ENCODE measurements at regions not wholly inside any gene's neighbourhood (a gene's known extent, or its start where the extent isn't known, plus 50 kb on each side); places are given as distances from the start of the nearest gene placed in this dataset.
"Not testable (repeated sequence)": the region's sequence is repeated elsewhere in the genome, so short reads cannot be mapped to it uniquely, and the experiment has no call there.

GRCh38 chr1:68800182-68800581, 303.3 kb upstream of the DEPDC1 start:
- no peaks in the 10 kb centered on the region for H3K27me3 Mint-ChIP-seq (ENCODE audit: low read depth)
- ATAC-seq (replicated peaks in 1 of 2), result no peak
- H3K27ac Mint-ChIP-seq, result no peak overlapping the region
- DNase-seq, result no peak
- H3K36me3 Mint-ChIP-seq (ENCODE audit: insufficient read depth in 2 of 2), result no peaks in the 10 kb centered on the region
- no peak overlapping the region for H3K4me3 Mint-ChIP-seq
- H3K4me1 Mint-ChIP-seq (ENCODE audit: low read depth), result no peaks in the 10 kb centered on the region
- peaks cover 6 to 7% of the 10 kb centered on the region in 2 donors for H3K9me3 Mint-ChIP-seq

DNA sequence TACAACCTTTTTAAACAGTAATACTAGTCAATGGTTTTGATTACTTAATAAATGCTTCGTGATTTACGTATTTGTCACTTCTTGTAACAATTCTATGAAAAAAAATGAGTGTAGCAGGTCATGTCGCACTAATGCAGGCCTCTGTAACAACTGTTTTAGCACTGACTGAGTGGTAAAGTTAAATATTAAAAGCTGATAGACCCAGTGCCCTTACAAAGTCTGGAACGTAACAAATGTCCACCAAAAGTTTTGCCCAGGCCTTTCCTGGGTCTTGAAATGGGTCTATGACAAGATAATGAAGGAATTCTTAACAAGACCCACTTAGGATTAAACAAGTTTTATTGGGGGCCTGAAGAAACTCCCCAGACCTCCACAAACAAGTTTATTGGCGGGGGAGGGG, 304.6 kb upstream of the DEPDC1 start:
- Mint-ChIP-seq H3K4me1 (ENCODE audit: low read depth) (no peaks in the 10 kb centered on the region), H3K36me3 (ENCODE audit: insufficient read depth in 2 of 2) (no peaks in the 10 kb centered on the region), H3K4me3 (no peak overlapping the region), H3K9me3 (peaks cover 6 to 9% of the 10 kb centered on the region in 2 donors), H3K27ac (no peak overlapping the region), H3K27me3 (ENCODE audit: low read depth) (no peaks in the 10 kb centered on the region)
- no peak for ATAC-seq (replicated peaks in 1 of 2)
- no peak for DNase-seq

- Mint-ChIP-seq H3K36me3 (ENCODE audit: insufficient read depth in 2 of 2) (no peaks in the 10 kb centered on the region), H3K4me3 (no peak overlapping the region), H3K4me1 (ENCODE audit: low read depth) (no peaks in the 10 kb centered on the region), H3K27ac (no peak overlapping the region), H3K27me3 (ENCODE audit: low read depth) (no peaks in the 10 kb centered on the region), H3K9me3 (peaks cover 5 to 9% of the 10 kb centered on the region in 2 donors)
- ATAC-seq (replicated peaks in 1 of 2) (no peak), DNase-seq (no peak)
Observed at GRCh38 chr1:68805097-68805641, 308.3 kb upstream of the DEPDC1 start.

GRCh38 chr1:68808351-68808750, 311.5 kb upstream of the DEPDC1 start:
- Mint-ChIP-seq H3K36me3 (ENCODE audit: insufficient read depth in 2 of 2) (no peaks in the 10 kb centered on the region), H3K9me3 (peaks cover 0 to 4% of the 10 kb centered on the region in 2 donors), H3K27ac (no peak overlapping the region), H3K4me3 (no peak overlapping the region), H3K27me3 (ENCODE audit: low read depth) (no peaks in the 10 kb centered on the region), H3K4me1 (ENCODE audit: low read depth) (no peaks in the 10 kb centered on the region)
- DNase-seq (no peak), ATAC-seq (replicated peaks in 1 of 2) (no peak)

DNA sequence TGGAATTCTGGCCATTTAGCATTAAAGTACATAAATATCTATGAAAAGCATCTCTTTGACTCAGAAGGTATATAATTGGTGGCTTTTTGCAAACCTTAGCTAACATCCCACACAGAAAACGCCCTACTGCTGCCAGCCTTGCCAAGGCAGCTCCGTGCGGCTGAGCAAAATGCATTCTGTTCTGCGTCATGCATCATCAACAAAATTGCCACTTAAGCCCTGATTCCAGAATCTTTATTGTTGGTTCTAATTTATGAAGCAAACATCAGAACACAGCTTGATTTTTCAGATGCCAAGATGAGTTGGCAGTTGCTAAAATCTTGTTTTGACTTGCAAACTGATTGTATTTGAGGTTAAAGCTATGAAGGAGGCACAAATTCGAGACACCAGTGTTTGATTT, 314.9 kb upstream of the DEPDC1 start:
- H3K9me3 Mint-ChIP-seq, result peaks cover 0 to 4% of the 10 kb centered on the region in 2 donors
- H3K27me3 Mint-ChIP-seq (ENCODE audit: low read depth), result no peaks in the 10 kb centered on the region
- DNase-seq (no peak), ATAC-seq (replicated peaks in 1 of 2) (no peak)
- no peak overlapping the region for H3K27ac Mint-ChIP-seq
- no peaks in the 10 kb centered on the region for H3K4me1 Mint-ChIP-seq (ENCODE audit: low read depth)
- H3K4me3 Mint-ChIP-seq, result no peak overlapping the region
- H3K36me3 Mint-ChIP-seq (ENCODE audit: insufficient read depth in 2 of 2), result no peaks in the 10 kb centered on the region

- no peak for DNase-seq
- H3K36me3 Mint-ChIP-seq (ENCODE audit: insufficient read depth in 2 of 2), result no peaks in the 10 kb centered on the region
- no peak overlapping the region for H3K4me3 Mint-ChIP-seq
- no peaks in the 10 kb centered on the region for H3K27me3 Mint-ChIP-seq (ENCODE audit: low read depth)
- no peak for ATAC-seq (replicated peaks in 1 of 2)
- no peak overlapping the region for H3K27ac Mint-ChIP-seq
- no peaks in the 10 kb centered on the region for H3K4me1 Mint-ChIP-seq (ENCODE audit: low read depth)
- peaks cover 0 to 4% of the 10 kb centered on the region in 2 donors for H3K9me3 Mint-ChIP-seq
Observed at GRCh38 chr1:68812333-68812732, 315.5 kb upstream of the DEPDC1 start.

- peaks cover 2 to 6% of the 10 kb centered on the region in 2 donors for H3K9me3 Mint-ChIP-seq
- no peak for ATAC-seq (replicated peaks in 1 of 2)
- H3K4me1 Mint-ChIP-seq (ENCODE audit: low read depth), result no peaks in the 10 kb centered on the region
- no peak for DNase-seq
- no peaks in the 10 kb centered on the region for H3K27me3 Mint-ChIP-seq (ENCODE audit: low read depth)
- no peaks in the 10 kb centered on the region for H3K36me3 Mint-ChIP-seq (ENCODE audit: insufficient read depth in 2 of 2)
- H3K27ac Mint-ChIP-seq, result no peak overlapping the region
- H3K4me3 Mint-ChIP-seq, result no peak overlapping the region
Observed at GRCh38 chr1:68814067-68814466, 317.2 kb upstream of the DEPDC1 start.

- Mint-ChIP-seq H3K4me3 (no peak overlapping the region), H3K27me3 (ENCODE audit: low read depth) (no peaks in the 10 kb centered on the region), H3K4me1 (ENCODE audit: low read depth) (no peaks in the 10 kb centered on the region), H3K27ac (no peak overlapping the region), H3K36me3 (ENCODE audit: insufficient read depth in 2 of 2) (no peaks in the 10 kb centered on the region), H3K9me3 (peaks cover 2 to 6% of the 10 kb centered on the region in 2 donors)
- DNase-seq (no peak), ATAC-seq (replicated peaks in 1 of 2) (no peak)
Observed at GRCh38 chr1:68815632-68816031, 318.8 kb upstream of the DEPDC1 start.

GRCh38 chr1:68817505-68818210, 320.8 kb upstream of the DEPDC1 start:
- not testable (repeated sequence) for H3K4me3 Mint-ChIP-seq; H3K27ac Mint-ChIP-seq; H3K27me3 Mint-ChIP-seq (ENCODE audit: low read depth); H3K9me3 Mint-ChIP-seq; H3K36me3 Mint-ChIP-seq (ENCODE audit: insufficient read depth in 2 of 2); DNase-seq; H3K4me1 Mint-ChIP-seq (ENCODE audit: low read depth); ATAC-seq (replicated peaks in 1 of 2)

DNA sequence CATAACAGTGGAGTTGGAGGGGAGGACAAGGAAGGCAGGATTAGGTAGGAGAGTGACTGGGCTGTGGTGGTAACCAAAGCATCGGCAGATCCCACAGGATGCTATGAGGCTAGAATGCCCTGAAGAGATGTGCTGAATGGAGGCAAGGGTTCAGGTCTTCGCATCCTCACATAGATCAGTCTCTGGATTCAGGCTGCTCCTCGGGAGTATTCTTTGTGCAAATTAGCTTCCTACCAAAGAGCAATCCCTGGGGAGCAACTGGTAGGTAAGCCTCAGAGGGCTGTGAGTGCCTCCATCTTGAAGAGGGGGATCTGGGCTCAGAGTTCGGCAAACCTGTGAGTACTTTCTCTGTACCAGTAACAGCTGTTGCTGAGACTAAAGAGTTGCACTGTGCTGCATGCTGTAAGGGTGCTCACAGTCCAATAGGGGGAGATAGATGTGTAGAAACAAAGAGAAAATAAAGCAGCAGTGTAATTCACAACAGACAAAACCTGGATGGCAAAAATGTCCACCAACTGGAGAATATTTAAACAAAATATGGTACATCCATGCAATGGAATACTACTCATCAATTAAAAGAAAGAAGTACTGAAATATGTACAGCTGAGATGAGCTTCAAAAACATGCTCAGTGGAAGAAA, 322.4 kb upstream of the DEPDC1 start:
- ATAC-seq (replicated peaks in 1 of 2) (no peak), DNase-seq (no peak)
- no peak overlapping the region for H3K4me3 Mint-ChIP-seq
- no peak overlapping the region for H3K27ac Mint-ChIP-seq
- H3K9me3 Mint-ChIP-seq, result peaks cover 2 to 3% of the 10 kb centered on the region in 2 donors
- no peaks in the 10 kb centered on the region for H3K27me3 Mint-ChIP-seq (ENCODE audit: low read depth)
- no peaks in the 10 kb centered on the region for H3K36me3 Mint-ChIP-seq (ENCODE audit: insufficient read depth in 2 of 2)
- H3K4me1 Mint-ChIP-seq (ENCODE audit: low read depth), result no peaks in the 10 kb centered on the region

- Mint-ChIP-seq H3K4me1 (ENCODE audit: low read depth) (no peaks in the 10 kb centered on the region), H3K27me3 (ENCODE audit: low read depth) (no peaks in the 10 kb centered on the region), H3K4me3 (no peak overlapping the region), H3K9me3 (peaks cover 2% of the 10 kb centered on the region in 2 donors), H3K27ac (no peak overlapping the region), H3K36me3 (ENCODE audit: insufficient read depth in 2 of 2) (no peaks in the 10 kb centered on the region)
- DNase-seq, result no peak
- ATAC-seq (replicated peaks in 1 of 2), result no peak
Observed at GRCh38 chr1:68820151-68820550, 323.3 kb upstream of the DEPDC1 start.

DNA sequence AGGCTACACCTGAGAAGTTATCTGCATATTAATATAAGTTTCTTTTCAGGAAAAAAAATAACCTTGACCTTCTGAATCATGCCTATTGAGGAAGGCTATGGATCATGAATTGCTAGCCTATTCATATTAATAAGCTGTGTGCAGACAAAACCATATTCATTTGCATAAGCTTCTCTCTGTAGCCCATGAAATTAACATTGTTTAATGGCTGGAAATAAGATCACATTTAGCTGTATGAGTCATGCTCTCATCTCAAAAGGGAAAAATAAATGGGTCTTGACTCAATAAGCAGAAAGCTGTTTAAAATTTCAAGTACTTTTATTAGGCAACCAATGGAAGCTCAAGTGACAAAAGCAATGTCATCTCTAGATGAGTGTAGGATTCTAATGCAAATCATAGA, 330.0 kb upstream of the DEPDC1 start:
- Mint-ChIP-seq H3K9me3 (peaks cover 8 to 13% of the 10 kb centered on the region in 2 donors), H3K4me1 (ENCODE audit: low read depth) (no peaks in the 10 kb centered on the region), H3K27me3 (ENCODE audit: low read depth) (no peaks in the 10 kb centered on the region), H3K27ac (no peak overlapping the region), H3K36me3 (ENCODE audit: insufficient read depth in 2 of 2) (peaks cover 2 to 4% of the 10 kb centered on the region in 2 donors), H3K4me3 (no peak overlapping the region)
- ATAC-seq (replicated peaks in 1 of 2) (no peak), DNase-seq (no peak)

GRCh38 chr1:68827261-68827660, 330.4 kb upstream of the DEPDC1 start:
- Mint-ChIP-seq H3K4me1 (ENCODE audit: low read depth) (no peaks in the 10 kb centered on the region), H3K27ac (no peak overlapping the region), H3K9me3 (peaks cover 9 to 13% of the 10 kb centered on the region in 2 donors), H3K4me3 (no peak overlapping the region), H3K36me3 (ENCODE audit: insufficient read depth in 2 of 2) (peaks cover 2 to 4% of the 10 kb centered on the region in 2 donors), H3K27me3 (ENCODE audit: low read depth) (no peaks in the 10 kb centered on the region)
- ATAC-seq (replicated peaks in 1 of 2), result no peak
- DNase-seq, result no peak
